HG02798 (cell line): ENCODE measurements at regions not wholly inside any gene's neighbourhood (a gene's known extent, or its start where the extent isn't known, plus 50 kb on each side); places are given as distances from the start of the nearest gene placed in this dataset.
A peak's percentile ranks its signal among the peaks of the same experiment; 100 is the strongest.
"Not testable (repeated sequence)": the region's sequence is repeated elsewhere in the genome, so short reads cannot be mapped to it uniquely, and the experiment has no call there.

Experiments used
- ATAC-seq: cut with Tn5 transposase; IDR thresholded peaks from one replicate; pipeline ENCODE4 v1.9.1; 2021; ENCODE audit warnings: mild to moderate bottlenecking; ENCODE audit not compliant: unreplicated experiment, poor library complexity

DNA sequence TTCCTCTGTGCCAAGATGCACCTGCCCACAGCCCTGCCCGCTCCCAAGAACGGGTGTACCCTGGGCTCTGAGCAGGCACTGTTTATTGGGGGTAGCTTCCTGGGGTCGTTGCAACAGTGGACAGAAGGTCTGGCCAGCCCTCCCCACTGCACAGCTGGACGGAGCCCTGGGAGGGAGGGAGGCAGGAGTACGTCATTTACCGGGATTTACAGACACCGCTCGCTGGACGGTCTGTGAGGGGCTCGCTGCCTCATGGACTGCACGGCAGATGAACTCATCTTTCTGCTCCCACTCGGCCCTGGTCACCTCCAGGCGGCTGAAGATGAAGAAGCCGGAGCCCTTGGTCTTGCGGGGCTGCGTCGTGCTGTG is 195.2 kb downstream of the TMEM121 start:
- ATAC-seq, result not testable (repeated sequence)

DNA sequence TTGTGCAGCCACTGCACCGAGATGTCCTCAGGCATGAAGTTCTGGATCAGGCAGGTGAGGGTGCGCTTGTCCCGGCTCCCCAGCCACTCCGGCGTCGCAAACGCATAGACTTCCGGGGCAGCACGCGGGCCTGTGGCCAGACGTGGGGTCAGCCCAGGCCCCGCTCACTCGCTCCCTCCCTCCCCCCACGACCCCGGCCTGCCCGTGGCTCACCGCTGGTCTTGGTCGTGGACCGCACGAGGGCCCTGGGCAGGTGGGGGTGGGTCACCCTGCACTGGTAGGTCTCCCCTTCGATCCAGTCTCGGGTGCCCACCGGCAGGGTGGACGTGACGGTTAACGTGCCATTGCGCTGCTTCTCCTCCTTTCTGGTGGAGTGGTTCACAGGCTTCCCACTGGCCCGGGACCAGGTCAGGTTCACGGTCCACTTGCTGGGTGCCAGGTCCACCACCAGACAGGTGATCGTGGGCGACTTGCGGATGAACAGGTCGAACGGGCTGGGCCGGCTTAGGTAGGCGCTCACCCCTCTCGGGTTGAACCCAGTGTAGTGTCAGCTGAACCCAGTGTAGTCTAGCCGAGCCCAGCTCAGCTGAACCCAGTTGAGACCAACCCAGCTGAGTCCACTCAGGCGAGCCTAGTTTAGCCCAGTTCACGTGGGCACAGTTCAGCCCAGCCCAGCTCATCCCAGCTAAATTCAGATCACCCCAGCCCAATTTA is 195.8 kb downstream of the TMEM121 start:
- ATAC-seq, result not testable (repeated sequence)

DNA sequence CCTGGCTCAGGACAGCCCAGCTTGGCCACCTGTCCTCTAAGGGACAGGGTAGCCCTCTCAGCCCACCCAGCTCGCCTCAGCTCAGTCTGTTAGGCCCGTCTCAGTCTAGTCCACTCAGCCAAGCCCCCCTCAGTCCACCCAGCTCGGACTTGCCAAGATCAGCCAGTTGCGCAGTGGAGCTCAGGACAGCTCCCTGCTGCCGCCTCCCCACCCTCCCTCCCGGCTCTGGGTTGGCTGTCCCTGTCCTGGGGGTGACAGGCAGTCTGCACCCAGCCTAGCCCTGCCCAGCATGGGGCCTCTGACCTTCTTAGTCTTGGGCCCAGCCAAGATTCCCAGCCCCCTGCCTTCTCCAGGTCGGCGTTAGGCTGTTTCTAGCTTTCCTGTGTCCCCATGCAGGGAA is 196.9 kb downstream of the TMEM121 start:
- ATAC-seq, result not testable (repeated sequence)

DNA sequence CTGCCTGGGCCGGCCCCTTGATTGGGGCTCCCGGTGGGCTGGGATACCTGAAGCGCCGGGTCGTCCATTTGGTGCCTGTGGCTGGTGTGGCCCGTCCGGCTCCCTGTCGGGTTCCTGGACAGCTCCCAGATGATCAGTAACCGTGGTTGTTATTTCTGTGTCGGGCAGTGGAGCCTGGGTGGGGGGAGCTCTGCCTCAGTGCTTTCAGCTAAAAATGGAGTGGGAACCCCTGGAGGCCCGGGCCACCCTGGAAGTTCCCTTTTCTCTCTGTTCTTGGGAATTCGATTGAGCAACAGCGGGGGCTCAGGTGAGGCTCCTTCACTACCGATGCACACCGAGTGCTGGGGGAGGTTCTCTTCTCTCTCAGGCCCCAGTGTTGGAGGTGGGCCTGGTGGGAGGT is 197.4 kb downstream of the TMEM121 start:
- not testable (repeated sequence) for ATAC-seq

- not testable (repeated sequence) for ATAC-seq
Observed at GRCh38 chr14:105729825-105730368, 203.5 kb downstream of the TMEM121 start.

DNA sequence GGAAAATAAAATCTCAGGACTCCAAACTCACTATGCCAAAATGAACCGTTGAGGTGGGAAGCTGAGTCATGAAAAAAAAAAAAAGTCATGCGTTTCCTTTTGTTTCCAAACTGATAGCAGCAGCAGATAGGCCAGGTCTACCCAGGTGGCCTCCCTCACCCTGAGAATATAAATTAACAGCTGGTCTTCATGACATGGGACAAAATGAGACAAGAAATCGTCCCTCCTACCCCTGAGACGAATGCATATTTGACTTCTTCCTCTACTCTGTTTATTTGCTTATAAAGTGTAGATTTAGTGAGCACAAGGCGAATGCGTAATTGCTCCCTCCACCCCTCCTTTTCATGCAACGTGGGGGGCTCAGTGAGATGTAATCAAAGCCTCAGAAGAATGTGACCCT is 204.3 kb downstream of the TMEM121 start:
- ATAC-seq, result not testable (repeated sequence)

GRCh38 chr14:105731221-105731985 is 205.0 kb downstream of the TMEM121 start:
- ATAC-seq, result not testable (repeated sequence)

DNA sequence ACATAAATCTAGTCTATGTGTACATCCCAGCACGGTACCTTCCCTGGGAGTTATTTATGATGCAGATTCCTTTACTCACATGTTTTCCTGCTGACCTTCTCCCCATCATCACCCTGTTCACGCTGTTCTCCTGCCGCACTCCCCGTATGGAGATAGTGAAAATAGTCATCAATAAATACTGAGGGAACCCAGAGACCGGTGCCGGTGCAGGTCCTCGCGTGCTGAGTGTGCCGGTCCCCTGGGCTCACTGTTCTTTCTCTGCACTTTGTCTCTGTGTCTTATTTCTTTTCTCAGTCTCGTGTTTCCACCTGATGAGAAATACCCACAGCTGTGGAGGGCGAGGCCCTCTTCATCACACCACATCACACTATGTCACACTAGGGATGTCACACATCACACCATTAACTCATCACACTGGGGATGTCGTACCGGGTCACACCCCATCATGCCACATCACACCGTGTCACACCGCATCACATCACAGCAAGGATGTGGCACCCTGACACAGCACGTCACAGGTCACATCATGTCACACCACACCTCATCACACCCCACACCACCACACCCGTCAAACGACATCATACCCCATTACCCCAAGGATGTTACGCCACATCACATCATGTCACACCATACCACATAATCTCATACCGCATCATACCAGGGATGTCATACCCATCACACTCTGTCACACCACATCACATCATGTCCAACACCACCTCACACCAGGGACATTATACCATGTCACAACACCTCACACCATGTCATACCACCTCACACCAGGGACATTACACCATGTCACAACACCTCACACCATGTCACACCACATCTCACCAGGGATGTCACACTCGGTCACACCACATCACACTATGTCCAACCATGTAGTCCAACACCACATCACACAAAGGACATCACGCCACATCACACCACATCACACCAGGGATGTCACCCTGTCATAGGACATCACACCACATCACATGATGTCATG is 207.0 kb downstream of the TMEM121 start:
- ATAC-seq, result no peak

DNA sequence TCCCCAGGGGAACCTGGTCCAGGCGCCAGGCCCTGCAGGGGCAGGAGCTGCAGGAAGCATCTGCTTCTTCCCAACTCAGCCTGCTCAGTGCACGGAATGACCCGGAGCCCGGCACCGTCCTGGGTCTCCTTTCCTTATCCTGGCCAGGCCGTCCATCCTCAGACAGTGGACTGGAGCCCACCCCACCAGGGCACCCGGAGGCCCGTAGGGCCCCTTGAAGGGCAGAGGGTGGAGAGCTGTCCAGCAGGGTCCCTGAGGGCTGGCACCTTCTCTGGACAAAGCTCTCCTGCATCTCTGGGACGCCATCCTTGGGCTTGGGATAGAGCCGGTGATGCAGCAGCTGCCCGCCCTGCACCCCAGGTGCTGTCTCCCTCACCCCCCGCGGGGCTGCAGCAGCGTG is 207.9 kb downstream of the TMEM121 start:
- ATAC-seq, result not testable (repeated sequence)

- ATAC-seq, result not testable (repeated sequence)
Observed at GRCh38 chr14:105736331-105736730, 209.9 kb downstream of the TMEM121 start.

GRCh38 chr14:105737504-105738246 is 211.3 kb downstream of the TMEM121 start:
- ATAC-seq, result no peak

- ATAC-seq, result no peak
Observed at GRCh38 chr14:105738638-105739037, 212.3 kb downstream of the TMEM121 start.

- no peak for ATAC-seq
Observed at GRCh38 chr14:105739331-105740102, 213.1 kb downstream of the TMEM121 start.

- peak; percentile 26 for ATAC-seq
Observed at GRCh38 chr14:105740272-105740671, 213.9 kb downstream of the TMEM121 start.

GRCh38 chr14:105740961-105741360 is 214.6 kb downstream of the TMEM121 start:
- not testable (repeated sequence) for ATAC-seq

DNA sequence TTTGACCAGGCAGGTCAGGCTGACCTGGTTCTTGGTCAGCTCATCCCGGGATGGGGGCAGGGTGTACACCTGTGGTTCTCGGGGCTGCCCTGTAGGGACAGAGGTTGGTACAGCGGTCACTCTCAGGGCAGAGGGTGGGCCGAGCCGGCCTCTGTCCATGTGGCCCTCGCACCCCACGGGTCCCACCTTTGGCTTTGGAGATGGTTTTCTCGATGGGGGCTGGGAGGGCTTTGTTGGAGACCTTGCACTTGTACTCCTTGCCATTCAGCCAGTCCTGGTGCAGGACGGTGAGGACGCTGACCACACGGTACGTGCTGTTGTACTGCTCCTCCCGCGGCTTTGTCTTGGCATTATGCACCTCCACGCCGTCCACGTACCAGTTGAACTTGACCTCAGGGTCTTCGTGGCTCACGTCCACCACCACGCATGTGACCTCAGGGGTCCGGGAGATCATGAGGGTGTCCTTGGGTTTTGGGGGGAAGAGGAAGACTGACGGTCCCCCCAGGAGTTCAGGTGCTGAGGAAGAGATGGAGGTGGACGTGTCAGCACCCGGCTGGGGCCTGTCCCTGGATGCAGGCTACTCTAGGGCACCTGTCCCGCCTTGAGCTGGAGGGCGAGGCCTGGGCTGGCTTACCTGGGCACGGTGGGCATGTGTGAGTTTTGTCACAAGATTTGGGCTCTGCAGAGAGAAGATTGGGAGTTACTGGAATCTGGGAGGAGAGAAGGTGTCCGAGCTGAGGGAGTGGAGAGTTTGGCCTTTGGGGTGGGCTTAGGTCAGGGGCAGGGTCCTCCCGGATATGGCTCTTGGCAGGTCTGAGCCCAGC is 215.5 kb downstream of the TMEM121 start:
- not testable (repeated sequence) for ATAC-seq

- no peak for ATAC-seq
Observed at GRCh38 chr14:105742531-105742848, 216.1 kb downstream of the TMEM121 start.
